ENCODE measurements at regions not wholly inside any gene's neighbourhood (a gene's known extent, or its start where the extent isn't known, plus 50 kb on each side); places are given as distances from the start of the nearest gene placed in this dataset.

GRCh38 chr3:24622696-24623225, 128.1 kb upstream of the THRB start:
- no peaks in the 10 kb centered on the region for H3K9me1 ChIP-seq (ENCODE audit: insufficient read depth, low read length)
- no peak overlapping the region for H2AFZ ChIP-seq (replicated peaks; ENCODE audit: low read length, poor library complexity)
- H3K4me1 ChIP-seq (ENCODE audit: control insufficient read depth, insufficient read depth, low read length) = no peaks in the 10 kb centered on the region
- H3K9ac ChIP-seq (ENCODE audit: low read depth, low read length) = no peak overlapping the region
- H3K4ac ChIP-seq (ENCODE audit: low read depth, low read length) = no peak overlapping the region
- no peak overlapping the region for H2AK5ac ChIP-seq (ENCODE audit: low read depth, low read length)
- H3K56ac ChIP-seq (ENCODE audit: extremely low read depth, insufficient read depth, low read length) = no peak overlapping the region
- no peaks in the 10 kb centered on the region for H3K27me3 ChIP-seq (ENCODE audit: control insufficient read depth, insufficient read depth, low read length)
- no peaks in the 10 kb centered on the region for H3K79me1 ChIP-seq (ENCODE audit: low read depth in 1 of 2, low read length in 2 of 2)
- intact Hi-C loops (cut with micrococcal nuclease) = no loop called here
- no TSS peak for BruUV-seq (replicated peaks)
- H3K9me3 ChIP-seq (ENCODE audit: control insufficient read depth, insufficient read depth, low read length) = no peaks in the 10 kb centered on the region
- DNase-seq (no peak), ATAC-seq (ENCODE audit: low read depth) (no peak)
- no peak overlapping the region for H2BK120ac ChIP-seq (ENCODE audit: low read depth, low read length)
- no peak overlapping the region for H3K4me3 ChIP-seq (ENCODE audit: insufficient read depth, low read depth, low read length)
- H3K36me3 ChIP-seq (ENCODE audit: control insufficient read depth, insufficient read depth, low read length) = no peaks in the 10 kb centered on the region
- no peak overlapping the region for H4K8ac ChIP-seq (ENCODE audit: low read depth in 2 of 2, low read length in 2 of 2)
- CTCF ChIA-PET = interaction anchor here (0.6 to 1.2 kb wide), 2 partner anchors 10 to 624 kb away, joined by 5 to 7 read pairs; no protein-coding TSS in a partner anchor
- H3K27ac ChIP-seq (ENCODE audit: insufficient read depth, low read length) = no peak overlapping the region
- no peak overlapping the region for H2BK20ac ChIP-seq (ENCODE audit: low read depth, low read length)
- dilution Hi-C loops (cut with HindIII; ENCODE audit: low sequenced_read_pairs, unreplicated experiment) = no loop called here
- no peak overlapping the region for H2BK15ac ChIP-seq (ENCODE audit: low read depth, low read length)
- no peak overlapping the region for H3K14ac ChIP-seq (replicated peaks; ENCODE audit: low read depth, low read length)
- H3K18ac ChIP-seq (ENCODE audit: low read depth, low read length) = no peak overlapping the region
- POLR2A ChIA-PET (ENCODE audit: unreplicated experiment) = no interaction called here
- H4K91ac ChIP-seq (ENCODE audit: insufficient read depth, low read depth, low read length) = no peak overlapping the region
- in situ Hi-C loops (cut with MboI; ENCODE audit: low sequenced_read_pairs) = no loop called here
- no peak for TF ChIP-seq MAFK (IDR thresholded peaks at IDR 0.05; ENCODE audit: low read depth, low read length)
- no peak for TF ChIP-seq BHLHE40 (IDR thresholded peaks at IDR 0.05; ENCODE audit: low read depth, low read length)
- TF ChIP-seq CHD1 (IDR thresholded peaks at IDR 0.05; ENCODE audit: low read depth, low read length) = no peak
- no peak for TF ChIP-seq FOS (IDR thresholded peaks at IDR 0.05; ENCODE audit: low read depth, low read length)
- no peak for TF ChIP-seq CTCF (conservative IDR thresholded peaks at IDR 0.05; ENCODE audit: low read depth, low read length)
- no peak for TF ChIP-seq CEBPB (IDR thresholded peaks at IDR 0.05; ENCODE audit: low read depth, low read length)
- no peak for TF ChIP-seq RCOR1 (IDR thresholded peaks at IDR 0.05; ENCODE audit: insufficient replicate concordance, low read length)
- no peak for TF ChIP-seq RFX5 (IDR thresholded peaks at IDR 0.05; ENCODE audit: low read depth, low read length)
- no peak for TF ChIP-seq POLR2A (IDR thresholded peaks at IDR 0.05; ENCODE audit: low read depth, low read length)
- TF ChIP-seq RAD21 (IDR thresholded peaks at IDR 0.05; ENCODE audit: low read length) = no peak
- TF ChIP-seq ELK1 (IDR thresholded peaks at IDR 0.05; ENCODE audit: borderline replicate concordance, low read depth, low read length) = no peak
- H4K5ac ChIP-seq (ENCODE audit: low read depth, low read length) = no peak overlapping the region
- no CpG with 5 or more reads among the region's 3 CpGs for WGBS, 2 experiments (ENCODE audit: extremely low coverage in 2 of 2, insufficient read length in 1 of 2)
- no peaks in the 10 kb centered on the region for H4K20me1 ChIP-seq (ENCODE audit: insufficient read depth, low read length)
- no peak overlapping the region for H2AK9ac ChIP-seq (replicated peaks; ENCODE audit: low read depth, low read length, poor library complexity)
- no peak overlapping the region for H2BK5ac ChIP-seq (ENCODE audit: low read depth, low read length, poor library complexity, severe bottlenecking)
- H3K4me2 ChIP-seq (ENCODE audit: low read depth, low read length) = no peak overlapping the region
- H3K23ac ChIP-seq (ENCODE audit: low read depth, low read length) = no peak overlapping the region
